IMR-90 (cell line): ENCODE measurements at regions not wholly inside any gene's neighbourhood (a gene's known extent, or its start where the extent isn't known, plus 50 kb on each side); places are given as distances from the start of the nearest gene placed in this dataset.
"Not testable (repeated sequence)": the region's sequence is repeated elsewhere in the genome, so short reads cannot be mapped to it uniquely, and the experiment has no call there.

Experiments used
- CEBPB ChIP-seq: IDR thresholded peaks from 2 replicates; pipeline ENCODE4 v1.6.1; 2012; ENCODE audit warnings: low read depth, low read length, improper control_type of control experiment
- FOS ChIP-seq: fragments of 150-350 bp; IDR thresholded peaks from 2 replicates; pipeline ENCODE4 v1.6.1; 2016; ENCODE audit warnings: low read depth, low read length
- MAFK ChIP-seq: IDR thresholded peaks from 2 replicates; pipeline ENCODE4 v1.6.1; 2012; ENCODE audit warnings: low read depth, low read length, improper control_type of control experiment
- MAZ ChIP-seq: IDR thresholded peaks from 2 replicates; pipeline ENCODE4 v1.6.1; 2012; ENCODE audit warnings: low read depth, mild to moderate bottlenecking, low read length, improper control_type of control experiment, moderate library complexity, borderline replicate concordance
- MXI1 ChIP-seq: IDR thresholded peaks from 2 replicates; pipeline ENCODE4 v1.6.1; 2012; ENCODE audit warnings: low read depth, mild to moderate bottlenecking, low read length, moderate library complexity, borderline replicate concordance
- POLR2A ChIP-seq: IDR thresholded peaks from 2 replicates; pipeline ENCODE4 v1.6.1; 2012; ENCODE audit warnings: mild to moderate bottlenecking, low read depth, low read length
- RAD21 ChIP-seq: IDR thresholded peaks from 2 replicates; pipeline ENCODE4 v1.6.1; 2012; ENCODE audit warnings: low read length, improper control_type of control experiment
- RCOR1 ChIP-seq: IDR thresholded peaks from 2 replicates; pipeline ENCODE4 v1.6.1; 2012; ENCODE audit warnings: mild to moderate bottlenecking, low read length, improper control_type of control experiment; ENCODE audit not compliant: insufficient replicate concordance
- RFX5 ChIP-seq: IDR thresholded peaks from 2 replicates; pipeline ENCODE4 v1.8.0; 2012; ENCODE audit warnings: low read depth, mild to moderate bottlenecking, low read length, moderate library complexity
- TF ChIP-seq, protein P1 (sequence below): conservative IDR thresholded peaks from 2 replicates; pipeline ENCODE4 v1.5.1; 2012; ENCODE audit warnings: mild to moderate bottlenecking, low read depth, low read length, improper control_type of control experiment
- TF ChIP-seq, protein P2 (sequence below): fragments of 150-350 bp; IDR thresholded peaks from 2 replicates; pipeline ENCODE4 v1.6.1; 2017; ENCODE audit warnings: mild to moderate bottlenecking, antibody characterized with exemption, low read length, low read depth
- TF ChIP-seq, protein P3 (sequence below): fragments of 150-350 bp; IDR thresholded peaks from 2 replicates; pipeline ENCODE4 v1.6.1; 2016; ENCODE audit warnings: low read depth, mild to moderate bottlenecking, low read length, moderate library complexity, borderline replicate concordance

DNA sequence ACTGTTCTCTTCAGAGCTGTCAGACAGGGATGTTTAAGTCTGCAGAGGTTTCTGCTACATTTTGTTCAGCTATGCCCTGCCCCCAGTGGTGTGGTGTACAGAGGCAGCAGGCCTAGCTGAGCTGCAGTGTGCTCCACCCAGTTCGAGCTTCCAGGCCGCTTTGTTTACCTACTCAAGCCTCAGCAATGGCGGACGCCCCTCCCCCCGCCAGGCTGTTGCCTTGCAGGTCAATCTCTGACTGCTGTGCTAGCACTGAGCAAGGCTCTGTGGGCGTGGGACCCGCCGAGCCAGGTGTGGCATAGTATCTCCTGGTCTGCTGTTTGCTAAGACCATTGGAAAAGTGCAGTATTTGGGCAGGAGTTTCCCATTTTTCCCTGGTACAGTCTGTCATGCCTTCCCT lies 1923.1 kb downstream of the LRRC4C start:
- TF ChIP-seq, protein P1, sequence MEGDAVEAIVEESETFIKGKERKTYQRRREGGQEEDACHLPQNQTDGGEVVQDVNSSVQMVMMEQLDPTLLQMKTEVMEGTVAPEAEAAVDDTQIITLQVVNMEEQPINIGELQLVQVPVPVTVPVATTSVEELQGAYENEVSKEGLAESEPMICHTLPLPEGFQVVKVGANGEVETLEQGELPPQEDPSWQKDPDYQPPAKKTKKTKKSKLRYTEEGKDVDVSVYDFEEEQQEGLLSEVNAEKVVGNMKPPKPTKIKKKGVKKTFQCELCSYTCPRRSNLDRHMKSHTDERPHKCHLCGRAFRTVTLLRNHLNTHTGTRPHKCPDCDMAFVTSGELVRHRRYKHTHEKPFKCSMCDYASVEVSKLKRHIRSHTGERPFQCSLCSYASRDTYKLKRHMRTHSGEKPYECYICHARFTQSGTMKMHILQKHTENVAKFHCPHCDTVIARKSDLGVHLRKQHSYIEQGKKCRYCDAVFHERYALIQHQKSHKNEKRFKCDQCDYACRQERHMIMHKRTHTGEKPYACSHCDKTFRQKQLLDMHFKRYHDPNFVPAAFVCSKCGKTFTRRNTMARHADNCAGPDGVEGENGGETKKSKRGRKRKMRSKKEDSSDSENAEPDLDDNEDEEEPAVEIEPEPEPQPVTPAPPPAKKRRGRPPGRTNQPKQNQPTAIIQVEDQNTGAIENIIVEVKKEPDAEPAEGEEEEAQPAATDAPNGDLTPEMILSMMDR: not testable (repeated sequence)
- TF ChIP-seq CEBPB, POLR2A, MAZ, RAD21, RFX5, RCOR1, FOS, MXI1, MAFK: not testable (repeated sequence)
- TF ChIP-seq, protein P2, sequence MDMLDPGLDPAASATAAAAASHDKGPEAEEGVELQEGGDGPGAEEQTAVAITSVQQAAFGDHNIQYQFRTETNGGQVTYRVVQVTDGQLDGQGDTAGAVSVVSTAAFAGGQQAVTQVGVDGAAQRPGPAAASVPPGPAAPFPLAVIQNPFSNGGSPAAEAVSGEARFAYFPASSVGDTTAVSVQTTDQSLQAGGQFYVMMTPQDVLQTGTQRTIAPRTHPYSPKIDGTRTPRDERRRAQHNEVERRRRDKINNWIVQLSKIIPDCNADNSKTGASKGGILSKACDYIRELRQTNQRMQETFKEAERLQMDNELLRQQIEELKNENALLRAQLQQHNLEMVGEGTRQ: not testable (repeated sequence)
- TF ChIP-seq, protein P3, sequence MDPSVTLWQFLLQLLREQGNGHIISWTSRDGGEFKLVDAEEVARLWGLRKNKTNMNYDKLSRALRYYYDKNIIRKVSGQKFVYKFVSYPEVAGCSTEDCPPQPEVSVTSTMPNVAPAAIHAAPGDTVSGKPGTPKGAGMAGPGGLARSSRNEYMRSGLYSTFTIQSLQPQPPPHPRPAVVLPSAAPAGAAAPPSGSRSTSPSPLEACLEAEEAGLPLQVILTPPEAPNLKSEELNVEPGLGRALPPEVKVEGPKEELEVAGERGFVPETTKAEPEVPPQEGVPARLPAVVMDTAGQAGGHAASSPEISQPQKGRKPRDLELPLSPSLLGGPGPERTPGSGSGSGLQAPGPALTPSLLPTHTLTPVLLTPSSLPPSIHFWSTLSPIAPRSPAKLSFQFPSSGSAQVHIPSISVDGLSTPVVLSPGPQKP: not testable (repeated sequence)
